HCT116 (cell line): ENCODE measurements at regions not wholly inside any gene's neighbourhood (a gene's known extent, or its start where the extent isn't known, plus 50 kb on each side); places are given as distances from the start of the nearest gene placed in this dataset.

Experiments
- ATAC-seq: fragments of 200-7000 bp; cut with Tn5 transposase; 2 replicates; pipeline ENCODE4 v1.9.1; 2020; ENCODE audit warnings: mild to moderate bottlenecking, moderate library complexity
- BruUV-seq: library from RNA; stranded (reverse); fragments of 400-500 nt; replicated peaks from 2 replicates; lab custom pipeline; 2021; lab: Mats Ljungman, UMichigan
- CTCF ChIA-PET: fragments of 300-600 bp; sonication (Branson Sonifier 250); formaldehyde crosslinking; loops from one replicate; lab custom pipeline; 2021; ENCODE audit warnings: antibody characterized with exemption; lab: Charles Lee
- POLR2A ChIA-PET: fragments of 300-600, 350-600 bp; sonication (Branson Sonifier 250); formaldehyde crosslinking; loops from one replicate; lab custom pipeline; 2021; ENCODE audit warnings: antibody characterized with exemption; lab: Charles Lee
- RAD21 ChIA-PET, 2 experiments: fragments of 300-600 bp; sonication (Branson Sonifier 250); formaldehyde crosslinking; loops; one replicate each; lab custom pipeline; 2023; ENCODE audit warnings: low total read pairs in 2 of 2; ENCODE audit not compliant: uncharacterized antibody in 2 of 2, unreplicated experiment in 2 of 2, low non-redundant PET in 1 of 2; lab: Charles Lee
- DNase-seq: peaks from one replicate; pipeline ENCODE4 v3.0.0-alpha.2; 2010; ENCODE audit warnings: low read depth, low spot score
- H2AFZ ChIP-seq: fragments of 200-600 bp; shearing (Covaris generic), sonication (generic); 2 replicates; pipeline ENCODE4 v1.6.1; 2017; ENCODE audit warnings: low read depth, mixed run types, mixed read lengths, antibody characterized with exemption, low read length; ENCODE audit not compliant: poor library complexity, severe bottlenecking
- H3K27ac ChIP-seq: 2 replicates; pipeline ENCODE4 v1.5.1; 2012; ENCODE audit warnings: low read depth, low read length
- H3K27me3 ChIP-seq: fragments of 200-600 bp; sonication (generic); 2 replicates; pipeline ENCODE4 v1.6.1; 2016; ENCODE audit warnings: mixed run types, low read length, mixed read lengths; ENCODE audit not compliant: insufficient read depth
- H3K36me3 ChIP-seq, 2 experiments: fragments of 200-500 bp in 1 of 2; fragments of 200-600 bp in 1 of 2; sonication (Bioruptor generic) in 1 of 2; sonication (generic) in 1 of 2; 2 replicates each; pipeline versions ENCODE4 v1.5.1 to v1.6.1; 2014 to 2016; ENCODE audit warnings: low read length in 2 of 2, inconsistent platforms in 1 of 2, mixed read lengths in 1 of 2, mixed run types in 1 of 2; ENCODE audit not compliant: insufficient read depth in 2 of 2, control insufficient read depth in 1 of 2
- H3K4me1 ChIP-seq, 2 experiments: fragments of 200-600 bp in 1 of 2; sonication (generic) in 1 of 2; 2 replicates each; pipeline versions ENCODE4 v1.5.1 to v1.6.1; 2012 to 2017; ENCODE audit warnings: low read length in 2 of 2, inconsistent platforms in 1 of 2, mild to moderate bottlenecking in 1 of 2, mixed read lengths in 1 of 2, mixed run types in 1 of 2, moderate library complexity in 1 of 2; ENCODE audit not compliant: insufficient read depth in 2 of 2, control insufficient read depth in 1 of 2
- H3K4me2 ChIP-seq: fragments of 200-600 bp; sonication (generic); 2 replicates; pipeline ENCODE4 v1.6.1; 2017; ENCODE audit warnings: mixed run types, low read length, mixed read lengths
- H3K4me3 ChIP-seq, 2 experiments: fragments of 200-600 bp in 1 of 2; sonication (generic) in 1 of 2; replicated peaks in 1 of 2; 2 replicates each; pipeline ENCODE4 v1.5.1; 2011 to 2016; ENCODE audit warnings: low read length in 2 of 2, control low read depth in 1 of 2, low read depth in 1 of 2, mild to moderate bottlenecking in 1 of 2, mixed read lengths in 1 of 2, mixed run types in 1 of 2
- H3K79me2 ChIP-seq: fragments of 200-600 bp; sonication (generic); 2 replicates; pipeline ENCODE4 v1.6.1; 2017; ENCODE audit warnings: mild to moderate bottlenecking, mixed run types, low read length, moderate library complexity, mixed read lengths; ENCODE audit not compliant: insufficient read depth
- H3K9ac ChIP-seq: fragments of 200-600 bp; sonication (generic); 2 replicates; pipeline ENCODE4 v1.6.1; 2016; ENCODE audit warnings: low read length, mixed read lengths
- H3K9me2 ChIP-seq: fragments of 200-600 bp; sonication (generic), shearing (Covaris generic); 2 replicates; pipeline ENCODE4 v1.6.1; 2017; ENCODE audit warnings: mixed run types, mild to moderate bottlenecking, moderate library complexity; ENCODE audit not compliant: insufficient read depth
- H3K9me3 ChIP-seq, 2 experiments: fragments of 200-500 bp in 1 of 2; fragments of 200-600 bp in 1 of 2; sonication (Bioruptor generic) in 1 of 2; sonication (generic) in 1 of 2; 2 replicates each; pipeline ENCODE4 v1.6.1; 2014 to 2017; ENCODE audit warnings: low read length in 2 of 2, mixed read lengths in 2 of 2, inconsistent platforms in 1 of 2, low read depth in 1 of 2, mild to moderate bottlenecking in 1 of 2, mixed run types in 1 of 2, moderate library complexity in 1 of 2; ENCODE audit not compliant: control insufficient read depth in 1 of 2, insufficient read depth in 1 of 2
- H4K20me1 ChIP-seq: fragments of 200-600 bp; sonication (generic), shearing (Covaris generic); 2 replicates; pipeline ENCODE4 v1.6.1; 2017; ENCODE audit warnings: mixed run types, mild to moderate bottlenecking, moderate library complexity; ENCODE audit not compliant: insufficient read depth
- FOSL1 ChIP-seq: IDR thresholded peaks from 2 replicates; pipeline ENCODE4 v1.6.1; 2012; ENCODE audit warnings: low read depth
- JUND ChIP-seq: IDR thresholded peaks from 2 replicates; pipeline ENCODE4 v1.6.1; 2012
- MAX ChIP-seq: IDR thresholded peaks from 2 replicates; pipeline ENCODE4 v1.6.1; 2012
- POLR2A ChIP-seq: IDR thresholded peaks from 2 replicates; pipeline ENCODE4 v1.7.0; 2011; ENCODE audit warnings: borderline replicate concordance; ENCODE audit not compliant: insufficient read depth, insufficient read length; ENCODE audit errors: extremely low read depth
- RAD21 ChIP-seq: IDR thresholded peaks from 2 replicates; pipeline ENCODE4 v1.6.1; 2012; ENCODE audit warnings: low read depth, mild to moderate bottlenecking
- REST ChIP-seq: IDR thresholded peaks from 2 replicates; pipeline ENCODE4 v1.6.1; 2012; ENCODE audit warnings: low read depth
- SIN3A ChIP-seq: IDR thresholded peaks from 2 replicates; pipeline ENCODE4 v1.6.1; 2012; ENCODE audit warnings: low read depth
- SRF ChIP-seq: IDR thresholded peaks from 2 replicates; pipeline ENCODE4 v1.6.1; 2012; ENCODE audit warnings: low read depth
- YY1 ChIP-seq: IDR thresholded peaks from 2 replicates; pipeline ENCODE4 v1.6.1; 2011; ENCODE audit warnings: low read length, low read depth, moderate library complexity, mild to moderate bottlenecking; ENCODE audit not compliant: insufficient replicate concordance; ENCODE audit errors: extremely low read depth
- ZNF274 ChIP-seq: fragments of 200-500 bp; sonication (Bioruptor generic); IDR thresholded peaks from 2 replicates; pipeline ENCODE4 v1.6.1; 2014; ENCODE audit warnings: mild to moderate bottlenecking, low read depth, low read length, inconsistent platforms
- intact Hi-C: fragments of 100-400 bp; cut with micrococcal nuclease; formaldehyde crosslinking; loops from 2 replicates; pipeline ENCODE4 v1.10.0; 2022

DNA sequence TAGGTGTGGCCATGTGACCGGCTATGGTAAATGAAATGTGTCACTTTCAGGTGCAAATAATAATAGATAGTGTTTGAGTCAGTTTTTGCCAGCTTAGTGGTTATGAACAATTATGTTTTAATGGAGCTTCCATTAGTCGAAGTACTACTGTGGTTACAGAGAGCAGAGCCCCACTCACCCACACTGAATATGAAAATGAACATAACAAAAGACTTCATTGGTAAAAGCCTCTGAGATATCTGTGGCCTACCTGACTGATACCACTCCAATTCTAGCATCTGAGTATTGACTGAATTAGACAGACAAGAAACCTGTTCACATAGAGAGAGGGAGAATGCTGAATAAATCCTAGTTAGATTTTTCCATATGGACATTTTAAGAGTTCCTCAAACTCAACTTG lies 405.6 kb downstream of the BRINP1 start:
- ATAC-seq (no peak), DNase-seq (no peak)
- H3K4me1 ChIP-seq, result no peaks in the 10 kb centered on the region
- H3K36me3 ChIP-seq, result no peaks in the 10 kb centered on the region
- H4K20me1 ChIP-seq, result no peaks in the 10 kb centered on the region
- H2AFZ ChIP-seq, result no peak overlapping the region
- no peak overlapping the region for H3K27ac ChIP-seq
- RAD21 ChIA-PET, result no interaction called here
- H3K9me2 ChIP-seq, result no peaks in the 10 kb centered on the region
- H3K4me2 ChIP-seq, result no peak overlapping the region
- H3K9ac ChIP-seq, result no peak overlapping the region
- no peak overlapping the region for H3K4me3 ChIP-seq
- H3K79me2 ChIP-seq, result no peaks in the 10 kb centered on the region
- intact Hi-C loops, result no loop called here
- CTCF ChIA-PET, result no interaction called here
- H3K9me3 ChIP-seq, result peaks cover 8 to 35% of the 10 kb centered on the region in 2 experiments; a peak in 2 of 4 replicates
- POLR2A ChIA-PET, result no interaction called here
- no TSS peak for BruUV-seq
- H3K27me3 ChIP-seq, result no peaks in the 10 kb centered on the region
- TF ChIP-seq POLR2A, result no peak
- no peak for TF ChIP-seq JUND
- TF ChIP-seq REST, result no peak
- no peak for TF ChIP-seq YY1
- TF ChIP-seq SRF, result no peak
- TF ChIP-seq RAD21, result no peak
- no peak for TF ChIP-seq ZNF274
- no peak for TF ChIP-seq FOSL1
- TF ChIP-seq MAX, result no peak
- TF ChIP-seq SIN3A, result no peak
